A549 (cell line): ENCODE measurements at regions not wholly inside any gene's neighbourhood (a gene's known extent, or its start where the extent isn't known, plus 50 kb on each side); places are given as distances from the start of the nearest gene placed in this dataset.

Experiments
- ATAC-seq, 2 experiments: fragments of 200-7000 bp in 1 of 2; fragments of >200 bp in 1 of 2; cut with Nextera tagmentation in 1 of 2; cut with Tn5 transposase in 1 of 2; 3 replicates each; pipeline versions ENCODE4 v1.8.0 to v1.9.1; 2018 to 2020; ENCODE audit warnings: mild to moderate bottlenecking in 1 of 2, moderate library complexity in 1 of 2
- CTCF ChIA-PET: fragments of 300-600 bp; sonication (Branson Sonifier 250); formaldehyde crosslinking; extraction: SDS; loops from one replicate; lab custom pipeline; 2021; ENCODE audit warnings: antibody characterized with exemption, inconsistent platforms; lab: Yijun Ruan, JAX
- POLR2A ChIA-PET: fragments of 350-600 bp; formaldehyde crosslinking; extraction: SDS; loops from one replicate; lab custom pipeline; 2021; ENCODE audit warnings: antibody characterized with exemption, inconsistent platforms; lab: Yijun Ruan, JAX
- DNase-seq, 2 experiments: peaks; one replicate each; pipeline versions ENCODE4 v3.0.0 to v3.0.0-alpha.2; 2011 to 2016; ENCODE audit warnings: low read depth in 1 of 2, low spot score in 1 of 2
- FAIRE-seq: peaks from 2 replicates; lab custom pipeline; 2011; peaks lifted over from hg19 to GRCh38; lab: Jason Lieb, UNC
- H3K27ac ChIP-seq, 2 experiments: fragments of >200 bp; sonication (Bioruptor Twin); formaldehyde crosslinking; 3 replicates each; pipeline ENCODE4 v1.5.1; 2016 to 2017
- H3K4me1 ChIP-seq: fragments of >200 bp; sonication (Bioruptor Twin); formaldehyde crosslinking; 3 replicates; pipeline ENCODE4 v1.6.1; 2016
- H3K4me2 ChIP-seq: fragments of >200 bp; sonication (Bioruptor Twin); formaldehyde crosslinking; 3 replicates; pipeline ENCODE4 v1.6.1; 2016
- H3K4me3 ChIP-seq: fragments of >200 bp; sonication (Bioruptor Twin); formaldehyde crosslinking; 3 replicates; pipeline ENCODE4 v1.5.1; 2016
- H3K9me3 ChIP-seq: fragments of >200 bp; sonication (Bioruptor Twin); formaldehyde crosslinking; 3 replicates; pipeline ENCODE4 v1.6.1; 2016
- ATOH8 ChIP-seq: fragments of 250-450 bp; sonication (Bioruptor Pico); IDR thresholded peaks from 2 replicates; pipeline ENCODE4 v1.5.0; 2020; ENCODE audit warnings: low read depth, mild to moderate bottlenecking, moderate library complexity
- CEBPB ChIP-seq, 2 experiments: fragments of >200 bp in 1 of 2; sonication (Bioruptor Twin) in 1 of 2; formaldehyde crosslinking in 1 of 2; IDR thresholded peaks; 2 replicates each; pipeline ENCODE4 v1.6.1; 2012 to 2016
- CHD2 ChIP-seq: fragments of 150-350 bp; IDR thresholded peaks from 2 replicates; pipeline ENCODE4 v1.6.1; 2014; ENCODE audit warnings: low read length; ENCODE audit not compliant: partially characterized antibody
- CTCF ChIP-seq: fragments of >200 bp; sonication (Bioruptor Twin); formaldehyde crosslinking; IDR thresholded peaks from 3 replicates; pipeline ENCODE4 v1.5.1; 2016
- E2F6 ChIP-seq: IDR thresholded peaks from 2 replicates; pipeline ENCODE4 v1.6.1; 2012; ENCODE audit warnings: low read depth, borderline replicate concordance
- EHF ChIP-seq: fragments of 250-450 bp; sonication (Bioruptor Pico); IDR thresholded peaks from 2 replicates; pipeline ENCODE4 v1.5.0; 2020; ENCODE audit warnings: mild to moderate bottlenecking
- EP300 ChIP-seq, 2 experiments: fragments of >200 bp; sonication (Bioruptor Twin); formaldehyde crosslinking; IDR thresholded peaks; 2 replicates in 1 of 2; 3 replicates in 1 of 2; pipeline ENCODE4 v1.6.1; 2016 to 2017
- GATA3 ChIP-seq: IDR thresholded peaks from 2 replicates; pipeline ENCODE4 v1.6.1; 2012; ENCODE audit warnings: borderline replicate concordance
- HDAC2 ChIP-seq: fragments of 200-600 bp; sonication (generic); IDR thresholded peaks from 2 replicates; pipeline ENCODE4 v1.6.1; 2016
- HMGXB4 ChIP-seq: fragments of 250-450 bp; sonication (Bioruptor Pico); IDR thresholded peaks from 2 replicates; pipeline ENCODE4 v1.5.0; 2021; ENCODE audit warnings: mild to moderate bottlenecking, moderate library complexity, borderline replicate concordance
- HOXA7 ChIP-seq: fragments of 250-450 bp; sonication (Bioruptor Pico); IDR thresholded peaks from 2 replicates; pipeline ENCODE4 v1.5.0; 2020; ENCODE audit warnings: mild to moderate bottlenecking, moderate library complexity
- HOXB5 ChIP-seq: fragments of 250-450 bp; sonication (Bioruptor Pico); IDR thresholded peaks from 2 replicates; pipeline ENCODE4 v1.5.0; 2020; ENCODE audit warnings: mild to moderate bottlenecking, moderate library complexity
- MAFK ChIP-seq: fragments of 450-650 bp; IDR thresholded peaks from 2 replicates; pipeline ENCODE4 v1.6.1; 2014; ENCODE audit not compliant: partially characterized antibody
- MAX ChIP-seq: IDR thresholded peaks from 2 replicates; pipeline ENCODE4 v1.6.1; 2012
- NFE2L2 ChIP-seq: fragments of 150-350 bp; conservative IDR thresholded peaks from 2 replicates; pipeline ENCODE4 v1.6.1; 2014; ENCODE audit warnings: low read length
- NR3C1 ChIP-seq: fragments of >200 bp; sonication (Bioruptor Twin); formaldehyde crosslinking; IDR thresholded peaks from 3 replicates; pipeline ENCODE4 v1.6.1; 2017
- PBX3 ChIP-seq: IDR thresholded peaks from 2 replicates; pipeline ENCODE4 v1.6.1; 2012
- PHF8 ChIP-seq: fragments of 200-600 bp; sonication (generic); IDR thresholded peaks from 2 replicates; pipeline ENCODE4 v1.6.1; 2016; ENCODE audit warnings: low read depth, mild to moderate bottlenecking, antibody characterized with exemption, moderate library complexity, borderline replicate concordance
- POLR2AphosphoS2 ChIP-seq: conservative IDR thresholded peaks from 2 replicates; pipeline ENCODE4 v1.6.1; 2012; ENCODE audit warnings: low read length, improper control_type of control experiment, inconsistent platforms
- RAD21 ChIP-seq, 2 experiments: fragments of >200 bp in 1 of 2; sonication (Bioruptor Twin) in 1 of 2; formaldehyde crosslinking in 1 of 2; IDR thresholded peaks in 1 of 2; conservative IDR thresholded peaks in 1 of 2; 2 replicates in 1 of 2; 3 replicates in 1 of 2; pipeline ENCODE4 v1.6.1; 2012 to 2018; ENCODE audit warnings: inconsistent platforms in 1 of 2
- RARB ChIP-seq: fragments of 250-450 bp; sonication (Bioruptor Pico); IDR thresholded peaks from 2 replicates; pipeline ENCODE4 v1.8.0; 2021; ENCODE audit warnings: mild to moderate bottlenecking, moderate library complexity
- REST ChIP-seq: fragments of 200-600 bp; sonication (generic); IDR thresholded peaks from 2 replicates; pipeline ENCODE4 v1.6.1; 2016; ENCODE audit warnings: antibody characterized with exemption, mild to moderate bottlenecking, moderate library complexity
- SMC3 ChIP-seq: fragments of >200 bp; sonication (Bioruptor Twin); formaldehyde crosslinking; IDR thresholded peaks from 3 replicates; pipeline ENCODE4 v1.6.1; 2018; ENCODE audit warnings: inconsistent platforms
- SREBF2 ChIP-seq: fragments of 450-650 bp; IDR thresholded peaks from 2 replicates; pipeline ENCODE4 v1.6.1; 2014; ENCODE audit warnings: mild to moderate bottlenecking, moderate library complexity
- TFCP2L1 ChIP-seq: fragments of 250-450 bp; sonication (Bioruptor Pico); IDR thresholded peaks from 2 replicates; pipeline ENCODE4 v1.5.0; 2021; ENCODE audit warnings: mild to moderate bottlenecking
- TP53 ChIP-seq: fragments of 250-450 bp; sonication (Bioruptor Pico); IDR thresholded peaks from 2 replicates; pipeline ENCODE4 v1.5.0; 2021; ENCODE audit warnings: mild to moderate bottlenecking, moderate library complexity
- USF2 ChIP-seq: fragments of 450-650 bp; IDR thresholded peaks from 2 replicates; pipeline ENCODE4 v1.6.1; 2014; ENCODE audit warnings: antibody characterized with exemption
- ZC3H11A ChIP-seq: fragments of 450-650 bp; IDR thresholded peaks from 2 replicates; pipeline ENCODE4 v1.6.1; 2014; ENCODE audit warnings: antibody characterized with exemption, mild to moderate bottlenecking
- ZSCAN20 ChIP-seq: fragments of 250-450 bp; sonication (Bioruptor Pico); IDR thresholded peaks from 2 replicates; pipeline ENCODE4 v1.8.0; 2022; ENCODE audit warnings: mild to moderate bottlenecking, moderate library complexity
- WGBS: methylation state at CpG from one replicate; pipeline ENCODE4 v1.1.6; 2017; ENCODE audit errors: missing lambda C conversion rate; 5-methylcytosine and 5-hydroxymethylcytosine counted together

- ChIA-PET CTCF (no interaction called here), POLR2A (no interaction called here)
- Histone ChIP-seq H3K9me3 (no peaks in the 10 kb centered on the region), H3K4me2 (no peak overlapping the region), H3K4me1 (no peaks in the 10 kb centered on the region), H3K27ac (no peak overlapping the region), H3K4me3 (no peak overlapping the region)
- ATAC-seq (no peak), FAIRE-seq (no peak), DNase-seq (no peak)
- 55% methylated on average over 7 of the region's 8 CpGs for whole genome bisulfite sequencing
- no peak for TF ChIP-seq ZC3H11A
- TF ChIP-seq HDAC2: no peak
- TF ChIP-seq TFCP2L1 (CRISPR knock-in tag): no peak
- TF ChIP-seq ZSCAN20 (CRISPR knock-in tag): no peak
- no peak for TF ChIP-seq MAFK
- TF ChIP-seq TP53 (CRISPR knock-in tag): no peak
- TF ChIP-seq HOXA7: no peak
- no peak for TF ChIP-seq ATOH8
- no peak for TF ChIP-seq CTCF
- TF ChIP-seq SREBF2: no peak
- no peak for TF ChIP-seq POLR2AphosphoS2
- TF ChIP-seq CHD2: no peak
- no peak for TF ChIP-seq REST
- no peak for TF ChIP-seq NR3C1
- TF ChIP-seq HMGXB4 (CRISPR knock-in tag): no peak
- no peak for TF ChIP-seq MAX
- no peak for TF ChIP-seq EP300 (IDR thresholded peaks at IDR 0.05)
- no peak for TF ChIP-seq EHF (CRISPR knock-in tag)
- no peak for TF ChIP-seq HOXB5 (CRISPR knock-in tag)
Measured at GRCh38 chr1:4341421-4341820, 313.0 kb upstream of the AJAP1 start.

- no peak overlapping the region for H3K27ac ChIP-seq
- ChIA-PET POLR2A (no interaction called here), CTCF (no interaction called here)
- ATAC-seq (no peak), FAIRE-seq (no peak), DNase-seq (no peak)
- 46% methylated on average over 17 of the region's 18 CpGs for WGBS
- no peaks in the 10 kb centered on the region for H3K9me3 ChIP-seq
- no peak overlapping the region for H3K4me3 ChIP-seq
- no peak overlapping the region; the same call in 2 of the 3 replicates for H3K4me2 ChIP-seq
- H3K4me1 ChIP-seq: no peaks in the 10 kb centered on the region
- TF ChIP-seq RAD21 (conservative IDR thresholded peaks at IDR 0.05 in 1 of 2, IDR thresholded peaks at IDR 0.05 in 1 of 2): no peak
- TF ChIP-seq GATA3: no peak
- TF ChIP-seq NFE2L2: no peak
- no peak for TF ChIP-seq HOXB5 (CRISPR knock-in tag)
- no peak for TF ChIP-seq E2F6
- no peak for TF ChIP-seq CEBPB (IDR thresholded peaks at IDR 0.05)
- TF ChIP-seq PHF8: no peak
- no peak for TF ChIP-seq RARB (CRISPR knock-in tag)
- TF ChIP-seq SMC3: no peak
- TF ChIP-seq USF2: no peak
- no peak for TF ChIP-seq EP300 (IDR thresholded peaks at IDR 0.05)
- no peak for TF ChIP-seq PBX3
Measured at GRCh38 chr1:4344065-4344732, 310.2 kb upstream of the AJAP1 start.
